DOHH2 (cell line): ENCODE measurements at regions not wholly inside any gene's neighbourhood (a gene's known extent, or its start where the extent isn't known, plus 50 kb on each side); places are given as distances from the start of the nearest gene placed in this dataset.

Experiments
- CTCF ChIP-seq: fragments of 200-600 bp; sonication (generic); IDR thresholded peaks from one replicate; pipeline ENCODE4 v1.5.1; 2014; ENCODE audit warnings: antibody characterized with exemption, mild to moderate bottlenecking, low read depth, low read length; ENCODE audit not compliant: poor library complexity, severe bottlenecking
- EZH2phosphoT487 ChIP-seq: fragments of 200-600 bp; sonication (generic); IDR thresholded peaks from 2 replicates; pipeline ENCODE4 v1.6.1; 2017; ENCODE audit warnings: borderline replicate concordance, mild to moderate bottlenecking, antibody characterized with exemption, low read length, moderate library complexity, mixed read lengths

GRCh38 chr1:238018214-238018613, 127.5 kb upstream of the ZP4 start:
- TF ChIP-seq CTCF (no peak), EZH2phosphoT487 (no peak)
